Smooth muscle cell (in vitro differentiated cells): ENCODE measurements at regions not wholly inside any gene's neighbourhood (a gene's known extent, or its start where the extent isn't known, plus 50 kb on each side); places are given as distances from the start of the nearest gene placed in this dataset.

Experiments used
- DNase-seq: peaks from one replicate; lab custom pipeline; 2025; ENCODE audit not compliant: unreplicated experiment; lab: John Stamatoyannopoulos, UW
- H2AFZ ChIP-seq: fragments of 200-600 bp; sonication (generic); 2 replicates; pipeline ENCODE4 v1.6.0; 2016; ENCODE audit warnings: antibody characterized with exemption, low read depth, mild to moderate bottlenecking
- H3F3A ChIP-seq: fragments of 200-600 bp; sonication (generic); 2 replicates; pipeline ENCODE4 v1.6.0; 2017; ENCODE audit warnings: antibody characterized with exemption, low read depth
- H3K27ac ChIP-seq: fragments of 200-600 bp; sonication (generic); 2 replicates; pipeline ENCODE4 v1.5.1; 2016; ENCODE audit warnings: low read depth, mild to moderate bottlenecking
- H3K27me3 ChIP-seq: fragments of 200-600 bp; sonication (generic); 2 replicates; pipeline ENCODE4 v1.6.1; 2016; ENCODE audit warnings: low read depth, mild to moderate bottlenecking
- H3K36me3 ChIP-seq: fragments of 200-600 bp; sonication (generic); 2 replicates; pipeline ENCODE4 v1.5.1; 2016; ENCODE audit warnings: low read depth
- H3K4me1 ChIP-seq: fragments of 200-600 bp; sonication (generic); 2 replicates; pipeline ENCODE4 v1.5.1; 2016; ENCODE audit warnings: low read depth
- H3K4me2 ChIP-seq: fragments of 200-600 bp; sonication (generic); 2 replicates; pipeline ENCODE4 v1.6.0; 2016; ENCODE audit warnings: mild to moderate bottlenecking
- H3K4me3 ChIP-seq: fragments of 200-600 bp; sonication (generic); 2 replicates; pipeline ENCODE4 v1.5.1; 2016; ENCODE audit warnings: mild to moderate bottlenecking
- H3K79me2 ChIP-seq: fragments of 200-600 bp; sonication (generic); 2 replicates; pipeline ENCODE4 v1.6.0; 2016; ENCODE audit warnings: low read depth, mild to moderate bottlenecking
- H3K9ac ChIP-seq: fragments of 200-600 bp; sonication (generic); 2 replicates; pipeline ENCODE4 v1.6.0; 2016; ENCODE audit warnings: low read depth
- H3K9me3 ChIP-seq: fragments of 200-600 bp; sonication (generic); replicated peaks from 2 replicates; pipeline ENCODE4 v1.5.1; 2016; ENCODE audit warnings: low read depth
- H4K20me1 ChIP-seq: fragments of 200-600 bp; sonication (generic); 2 replicates; pipeline ENCODE4 v1.6.0; 2016; ENCODE audit warnings: low read depth
- CTCF ChIP-seq: fragments of 200-600 bp; sonication (generic); IDR thresholded peaks from 2 replicates; pipeline ENCODE4 v1.5.1; 2017; ENCODE audit warnings: borderline replicate concordance, mild to moderate bottlenecking, antibody characterized with exemption; ENCODE audit not compliant: insufficient read depth, poor library complexity, severe bottlenecking
- WGBS: methylation state at CpG from one replicate; pipeline ENCODE4 v1.1.7; 2016; ENCODE audit warnings: low lambda C conversion rate; 5-methylcytosine and 5-hydroxymethylcytosine counted together

- WGBS, result 86% methylated on average over 4 of the region's 4 CpGs
Observed at GRCh38 chr12:90311561-90311960, 602.9 kb upstream of the ATP2B1 start.

GRCh38 chr12:90305379-90305778 lies 596.7 kb upstream of the ATP2B1 start:
- Histone ChIP-seq H3K36me3 (no peaks in the 10 kb centered on the region), H3K27me3 (no peaks in the 10 kb centered on the region), H3K9me3 (no peaks in the 10 kb centered on the region), H4K20me1 (no peaks in the 10 kb centered on the region), H3K9ac (no peak overlapping the region), H3K27ac (no peak overlapping the region), H3K4me3 (no peak overlapping the region), H2AFZ (no peak overlapping the region), H3K4me2 (no peak overlapping the region), H3K4me1 (no peaks in the 10 kb centered on the region), H3F3A (no peaks in the 10 kb centered on the region), H3K79me2 (no peaks in the 10 kb centered on the region)
- 57% methylated on average over 3 of the region's 3 CpGs for WGBS
- no peak for DNase-seq
- TF ChIP-seq CTCF, result no peak

More at GRCh38 chr12:90311561-90311960, 602.9 kb upstream of the ATP2B1 start:
- Histone ChIP-seq H3K4me3 (no peak overlapping the region), H3K36me3 (no peaks in the 10 kb centered on the region), H3K27ac (no peak overlapping the region), H3F3A (no peaks in the 10 kb centered on the region), H3K9ac (no peak overlapping the region), H3K4me1 (no peaks in the 10 kb centered on the region), H3K4me2 (no peak overlapping the region), H2AFZ (peak overlapping the region; percentile 9), H3K9me3 (no peaks in the 10 kb centered on the region), H3K27me3 (no peaks in the 10 kb centered on the region), H3K79me2 (no peaks in the 10 kb centered on the region), H4K20me1 (no peaks in the 10 kb centered on the region)
- no peak for TF ChIP-seq CTCF
- DNase-seq, result no peak

GRCh38 chr12:90304231-90304630 lies 595.6 kb upstream of the ATP2B1 start:
- Histone ChIP-seq H3K4me2 (no peak overlapping the region), H3K79me2 (no peaks in the 10 kb centered on the region), H3K27ac (no peak overlapping the region), H3K36me3 (no peaks in the 10 kb centered on the region), H3K4me1 (no peaks in the 10 kb centered on the region), H3K9me3 (no peaks in the 10 kb centered on the region), H3F3A (no peaks in the 10 kb centered on the region), H3K4me3 (no peak overlapping the region), H3K9ac (no peak overlapping the region), H4K20me1 (no peaks in the 10 kb centered on the region), H2AFZ (no peak overlapping the region), H3K27me3 (no peaks in the 10 kb centered on the region)
- 82% methylated on average over 2 of the region's 2 CpGs for WGBS
- no peak for DNase-seq
- no peak for TF ChIP-seq CTCF

GRCh38 chr12:90303771-90304170 lies 595.1 kb upstream of the ATP2B1 start:
- no peaks in the 10 kb centered on the region for H3F3A ChIP-seq
- H3K9me3 ChIP-seq, result no peaks in the 10 kb centered on the region
- no peak for DNase-seq
- no peaks in the 10 kb centered on the region for H3K36me3 ChIP-seq
- no peak overlapping the region for H3K4me3 ChIP-seq
- H3K4me1 ChIP-seq, result no peaks in the 10 kb centered on the region
- H3K4me2 ChIP-seq, result no peak overlapping the region
- no peaks in the 10 kb centered on the region for H3K27me3 ChIP-seq
- TF ChIP-seq CTCF, result no peak
- H3K79me2 ChIP-seq, result no peaks in the 10 kb centered on the region
- no peak overlapping the region for H3K27ac ChIP-seq
- H3K9ac ChIP-seq, result no peak overlapping the region
- no peaks in the 10 kb centered on the region for H4K20me1 ChIP-seq
- H2AFZ ChIP-seq, result no peak overlapping the region
